ENCODE measurements at regions not wholly inside any gene's neighbourhood (a gene's known extent, or its start where the extent isn't known, plus 50 kb on each side); places are given as distances from the start of the nearest gene placed in this dataset.
"Not testable (repeated sequence)": the region's sequence is repeated elsewhere in the genome, so short reads cannot be mapped to it uniquely, and the experiment has no call there.

DNA sequence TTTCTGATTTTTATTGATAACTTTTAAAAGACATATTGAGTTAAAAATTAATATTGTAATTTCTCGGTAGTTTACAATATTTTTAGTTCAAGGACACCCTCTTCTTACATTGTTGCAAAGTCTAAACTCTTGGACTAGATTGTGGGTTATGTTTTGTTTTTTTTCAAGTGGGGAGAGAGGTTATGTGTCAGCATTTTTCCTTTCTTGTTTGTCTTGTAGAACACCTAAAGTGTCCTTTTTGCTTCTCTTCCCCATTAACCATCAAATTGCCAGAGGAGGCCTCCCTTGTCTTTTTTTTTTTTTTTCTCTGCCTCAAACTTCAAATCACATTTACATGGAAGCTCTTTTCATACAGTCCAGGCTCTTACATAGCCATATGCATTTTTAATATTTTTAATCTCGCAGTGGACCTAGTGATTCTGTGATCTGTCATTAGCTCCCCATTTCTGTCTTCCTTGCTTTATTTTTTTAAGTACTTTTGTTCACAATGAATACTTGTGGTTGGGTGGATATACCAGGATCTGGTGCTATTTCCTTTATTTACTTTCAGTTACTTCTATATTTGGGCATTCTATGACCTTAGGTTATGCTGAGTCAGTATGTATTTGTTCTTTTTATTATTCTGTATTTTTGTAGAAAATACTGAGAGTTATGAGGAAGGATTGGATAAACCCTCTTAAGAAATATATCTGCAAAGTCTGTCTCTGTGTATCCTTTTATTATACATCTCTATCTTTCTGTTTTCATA, 2280.6 kb upstream of the ACO1 start:
- no peak for DNase-seq

DNA sequence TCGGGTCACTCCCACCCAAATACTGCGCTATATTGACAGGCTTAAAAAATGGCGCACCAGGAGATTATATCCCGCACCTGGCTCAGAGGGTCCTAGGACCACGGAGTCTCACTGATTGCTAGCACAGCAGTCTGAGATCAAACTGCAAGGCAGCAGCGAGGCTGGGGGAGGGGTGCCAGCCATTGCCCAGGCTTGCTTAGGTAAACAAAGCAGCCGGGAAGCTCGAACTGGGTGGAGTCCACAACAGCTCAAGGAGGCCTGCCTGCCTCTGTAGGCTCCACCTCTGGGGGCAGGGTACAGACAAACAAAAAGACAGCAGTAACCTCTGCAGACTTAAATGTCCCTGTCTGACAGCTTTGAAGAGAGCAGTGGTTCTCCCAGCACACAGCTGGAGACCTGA, 2277.3 kb upstream of the ACO1 start:
- DNase-seq, result not testable (repeated sequence)

GRCh38 chr9:30116673-30117217, 2267.7 kb upstream of the ACO1 start:
- no peak for DNase-seq

DNA sequence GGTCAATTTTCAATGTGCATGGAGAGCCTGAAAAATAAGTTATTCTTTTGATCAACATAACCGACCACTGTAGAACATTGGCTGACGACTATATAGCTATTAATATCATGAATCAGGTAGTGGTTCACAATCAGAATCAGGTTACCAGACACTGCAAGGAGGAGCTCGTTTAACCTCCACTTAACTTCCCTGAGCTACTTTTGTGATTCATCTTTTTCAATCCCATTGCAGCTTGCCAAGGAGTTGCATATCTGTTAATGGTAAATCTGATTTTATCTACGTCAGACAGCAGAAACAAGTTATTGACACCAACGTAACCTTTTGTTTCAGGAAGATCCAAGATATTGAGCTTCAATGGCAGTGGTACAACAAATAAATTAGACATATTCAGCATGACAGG, 2263.8 kb upstream of the ACO1 start:
- no peak for DNase-seq

DNA sequence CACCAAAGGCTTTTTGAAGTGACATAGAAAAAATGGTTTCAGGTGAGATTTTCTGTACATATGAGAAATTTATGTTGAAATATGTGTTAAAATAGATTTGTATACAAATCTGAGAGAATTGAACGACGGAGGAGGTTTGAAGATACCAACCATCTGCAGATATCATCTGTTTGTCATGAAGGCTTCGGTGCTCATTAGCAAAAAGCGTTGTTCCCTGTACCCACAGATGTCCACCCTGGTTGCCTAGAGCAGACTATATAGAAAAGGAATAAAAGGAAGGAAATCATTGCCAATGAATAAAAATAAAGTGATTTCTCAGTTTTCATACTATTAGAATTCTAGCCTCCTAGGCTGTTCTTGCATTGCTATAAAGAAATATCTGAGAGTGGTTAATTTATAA, 2262.8 kb upstream of the ACO1 start:
- DNase-seq, result no peak

DNA sequence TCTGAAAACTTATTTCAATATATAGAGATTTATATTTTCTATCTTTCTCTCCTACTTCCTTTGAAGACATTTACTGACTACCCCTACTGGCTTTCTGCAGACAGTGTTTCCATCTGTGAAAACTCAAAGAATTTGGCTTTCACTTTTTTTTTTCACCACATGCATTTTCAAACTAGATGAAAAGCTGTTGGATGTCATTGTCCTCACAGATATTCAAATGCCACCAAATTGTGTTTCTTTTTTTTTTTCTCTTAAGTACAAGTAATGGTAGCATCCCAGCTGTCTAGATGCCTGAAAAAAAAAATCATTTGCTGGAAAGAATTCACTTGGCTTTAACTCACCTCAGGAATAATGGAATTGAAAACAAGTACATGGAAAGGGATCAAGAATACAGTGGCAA, 2258.6 kb upstream of the ACO1 start:
- no peak for DNase-seq

DNA sequence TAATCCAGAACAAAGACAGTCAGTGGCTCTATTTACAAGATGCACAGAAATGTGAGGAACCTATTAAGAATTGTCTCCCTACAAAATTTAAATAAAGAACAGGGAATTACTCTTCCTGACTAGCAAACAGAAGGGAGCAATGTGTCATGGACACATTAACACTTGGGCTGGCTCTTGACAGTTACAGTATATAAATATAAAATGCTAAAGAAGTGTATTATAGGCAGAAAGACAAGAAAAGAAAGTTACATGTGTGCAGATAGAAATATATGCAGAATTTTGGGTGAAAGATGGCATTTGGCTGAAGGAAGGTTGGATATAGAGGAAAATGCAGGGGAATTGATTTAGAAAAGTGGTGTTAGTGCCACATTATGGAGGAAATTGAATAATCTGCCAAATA, 2257.1 kb upstream of the ACO1 start:
- no peak for DNase-seq

DNA sequence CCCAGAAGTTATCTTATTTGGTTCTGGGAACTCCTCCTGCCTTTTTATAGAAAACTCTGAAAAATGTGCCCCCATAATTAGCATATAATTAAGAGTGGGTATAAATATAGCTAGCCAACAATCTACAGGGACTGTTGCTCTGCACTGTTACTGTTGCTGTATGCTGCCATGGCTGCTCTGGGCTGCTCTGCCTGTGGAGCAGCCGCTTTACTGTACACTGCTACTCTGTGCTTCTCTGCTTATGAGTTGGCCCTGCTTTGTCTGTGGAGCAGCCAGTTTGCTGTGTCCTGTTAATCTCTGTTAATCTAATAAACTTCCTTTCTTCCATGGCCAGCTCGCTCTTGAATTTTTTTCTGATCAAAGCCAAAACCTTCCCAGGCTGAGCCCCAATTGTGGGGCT, 2244.0 kb upstream of the ACO1 start:
- no peak for DNase-seq

DNA sequence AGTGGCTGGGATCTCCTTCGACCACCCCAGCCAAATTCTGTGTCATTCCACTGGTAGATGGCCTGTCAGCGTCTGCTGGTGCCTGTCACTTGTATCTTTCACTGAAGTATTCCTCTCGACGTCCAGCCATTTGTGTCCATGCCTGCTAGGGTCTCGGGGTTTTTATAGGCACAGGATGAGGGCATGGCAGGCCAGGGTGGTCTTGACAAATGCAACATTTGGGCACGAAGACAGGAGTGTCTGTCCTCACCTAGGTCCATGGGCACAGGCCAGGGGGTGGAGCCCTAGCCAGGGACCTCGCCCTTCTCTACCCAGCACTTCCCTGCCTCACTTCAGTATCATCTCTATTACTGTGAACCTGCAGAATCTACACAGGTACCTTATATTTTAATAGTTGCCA, 2223.9 kb upstream of the ACO1 start:
- no peak for DNase-seq

- no peak for DNase-seq
Observed at GRCh38 chr9:30172206-30172605, 2212.2 kb upstream of the ACO1 start.

GRCh38 chr9:30178610-30179009, 2205.8 kb upstream of the ACO1 start:
- no peak for DNase-seq

GRCh38 chr9:30193421-30193820, 2191.0 kb upstream of the ACO1 start:
- DNase-seq, result no peak

GRCh38 chr9:30196941-30197340, 2187.5 kb upstream of the ACO1 start:
- no peak for DNase-seq

DNA sequence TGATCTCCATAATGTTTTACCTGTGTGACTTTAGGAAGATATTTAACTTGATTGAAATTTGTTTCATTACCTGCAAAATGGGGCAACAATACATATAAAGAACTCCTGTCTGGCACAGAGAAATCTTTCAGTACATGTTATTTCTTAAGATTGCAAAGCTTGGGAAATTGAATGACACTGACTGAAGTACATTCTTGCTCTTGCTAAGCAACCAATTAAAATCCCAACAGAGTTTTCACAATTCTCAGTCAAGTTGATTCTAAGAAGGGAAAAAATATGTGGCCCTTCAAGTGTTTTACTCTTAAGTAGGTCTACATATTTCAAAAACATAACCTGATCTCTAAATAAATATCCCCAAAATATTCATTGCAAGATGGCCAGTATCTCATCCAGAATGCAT, 2187.0 kb upstream of the ACO1 start:
- no peak for DNase-seq

- DNase-seq, result no peak
Observed at GRCh38 chr9:30197954-30198353, 2186.5 kb upstream of the ACO1 start.

DNA sequence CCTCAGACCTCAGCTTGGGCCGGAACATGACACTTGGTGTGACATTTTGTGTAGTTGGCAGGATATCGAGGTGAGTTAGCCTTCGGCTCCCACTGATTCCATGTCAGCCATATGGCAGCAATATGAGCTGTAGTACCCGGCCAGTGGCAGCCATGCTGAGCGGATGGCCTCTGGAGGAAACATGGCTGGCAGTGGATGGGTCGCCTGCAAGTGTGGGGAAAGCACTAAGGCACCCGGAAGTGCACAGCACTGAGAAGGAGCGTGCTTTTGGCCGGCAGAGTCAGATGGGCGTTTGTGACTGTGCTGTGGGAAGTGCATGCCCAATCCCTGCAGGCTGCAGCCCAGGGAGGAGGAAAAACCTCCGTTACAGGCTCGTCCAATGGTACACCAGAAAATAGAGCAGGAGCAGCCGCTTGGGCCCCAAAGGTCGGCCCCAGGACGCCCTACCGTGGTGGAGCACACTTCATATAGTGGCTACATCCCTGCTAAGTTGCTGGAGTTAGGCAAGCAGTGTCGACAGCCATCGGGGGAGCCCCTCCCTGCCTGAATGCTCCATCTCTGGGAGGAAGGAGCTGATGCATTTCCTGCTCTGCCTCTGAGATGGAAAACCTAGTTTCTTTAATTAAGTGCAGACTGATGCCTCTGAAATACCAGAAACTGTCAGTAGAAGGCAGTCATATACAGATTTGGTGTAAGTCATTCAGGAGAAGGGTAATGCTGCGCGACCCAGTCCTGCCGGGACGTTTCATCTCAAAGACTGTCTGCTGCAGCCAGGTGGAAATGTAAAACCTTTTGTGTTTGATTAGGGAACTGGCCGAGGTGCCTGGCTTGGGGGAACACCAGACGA, 2185.8 kb upstream of the ACO1 start:
- DNase-seq, result no peak

- DNase-seq, result no peak
Observed at GRCh38 chr9:30201024-30201423, 2183.4 kb upstream of the ACO1 start.

DNA sequence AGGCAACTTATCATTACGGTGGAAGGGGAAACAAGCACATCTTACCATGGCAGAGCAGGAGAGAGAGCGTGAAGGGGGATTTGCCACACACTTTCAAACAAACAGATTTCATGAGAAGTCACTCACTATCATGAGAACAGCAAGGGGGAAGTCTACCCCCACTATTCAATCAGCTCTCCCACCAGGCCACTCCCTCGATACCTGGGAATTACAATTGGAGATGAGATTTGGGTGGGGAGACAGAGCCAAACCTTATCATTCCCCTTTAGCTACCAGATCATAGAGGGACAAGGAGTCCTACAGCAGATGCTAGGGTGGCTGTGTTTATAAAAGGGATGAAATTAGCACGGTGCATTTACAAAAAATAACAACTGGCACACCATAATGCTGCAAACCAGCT, 2149.4 kb upstream of the ACO1 start:
- DNase-seq, result no peak

- no peak for DNase-seq
Observed at GRCh38 chr9:30235564-30235963, 2148.9 kb upstream of the ACO1 start.

DNA sequence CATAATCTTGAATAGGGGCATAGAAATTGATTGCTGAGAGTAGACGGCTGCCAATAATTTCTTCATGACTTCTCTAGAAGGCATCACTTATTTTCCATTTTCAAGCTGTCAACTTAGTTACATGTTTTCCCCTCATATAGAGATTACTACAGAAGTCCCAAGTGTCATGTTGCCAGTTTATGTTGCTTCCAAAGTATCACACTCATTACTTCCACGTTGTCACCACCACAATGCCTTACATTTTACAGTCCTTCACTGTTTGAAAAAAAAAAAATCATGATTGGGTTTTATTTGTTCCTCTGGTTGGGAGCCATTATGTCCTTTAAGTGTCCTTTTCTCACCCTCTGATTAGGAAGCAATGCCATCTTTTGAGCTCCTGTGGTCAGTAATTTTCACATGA, 2144.6 kb upstream of the ACO1 start:
- no peak for DNase-seq

GRCh38 chr9:30243467-30243866, 2141.0 kb upstream of the ACO1 start:
- no peak for DNase-seq

DNA sequence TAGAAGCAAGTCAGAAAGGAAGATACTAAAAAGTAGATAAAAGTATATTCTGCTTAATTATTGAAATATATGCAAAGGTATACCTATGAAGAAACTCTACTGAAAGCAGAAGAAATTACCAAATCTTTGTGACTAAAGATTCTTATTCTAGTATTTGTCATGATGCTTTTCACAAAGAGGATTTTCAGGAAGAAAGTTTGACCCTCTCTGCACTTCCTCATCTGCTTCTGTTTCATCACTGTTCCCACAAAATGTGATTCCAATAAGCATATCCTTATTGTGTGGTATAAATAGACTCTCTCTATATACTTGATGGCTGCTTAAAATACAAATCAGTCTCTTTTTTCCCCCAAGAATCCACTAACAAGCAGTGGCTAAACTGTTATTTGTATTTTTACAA, 2139.6 kb upstream of the ACO1 start:
- DNase-seq, result no peak

GRCh38 chr9:30250872-30251271, 2133.6 kb upstream of the ACO1 start:
- no peak for DNase-seq

GRCh38 chr9:30258094-30258493, 2126.3 kb upstream of the ACO1 start:
- DNase-seq, result no peak
